GM03348 (cell line): ENCODE measurements at regions not wholly inside any gene's neighbourhood (a gene's known extent, or its start where the extent isn't known, plus 50 kb on each side); places are given as distances from the start of the nearest gene placed in this dataset.
A peak's percentile ranks its signal among the peaks of the same experiment; 100 is the strongest.

Source experiments
- DNase-seq: peaks from one replicate; pipeline ENCODE4 v3.0.0; 2012; ENCODE audit warnings: low spot score

GRCh38 chr20:63116412-63117106 is 99.4 kb downstream of the YTHDF1 start:
- DNase-seq: peak; percentile 75

- no peak for DNase-seq
These were observed 100.1 kb downstream of the YTHDF1 start for GRCh38 chr20:63115651-63116411.

DNA sequence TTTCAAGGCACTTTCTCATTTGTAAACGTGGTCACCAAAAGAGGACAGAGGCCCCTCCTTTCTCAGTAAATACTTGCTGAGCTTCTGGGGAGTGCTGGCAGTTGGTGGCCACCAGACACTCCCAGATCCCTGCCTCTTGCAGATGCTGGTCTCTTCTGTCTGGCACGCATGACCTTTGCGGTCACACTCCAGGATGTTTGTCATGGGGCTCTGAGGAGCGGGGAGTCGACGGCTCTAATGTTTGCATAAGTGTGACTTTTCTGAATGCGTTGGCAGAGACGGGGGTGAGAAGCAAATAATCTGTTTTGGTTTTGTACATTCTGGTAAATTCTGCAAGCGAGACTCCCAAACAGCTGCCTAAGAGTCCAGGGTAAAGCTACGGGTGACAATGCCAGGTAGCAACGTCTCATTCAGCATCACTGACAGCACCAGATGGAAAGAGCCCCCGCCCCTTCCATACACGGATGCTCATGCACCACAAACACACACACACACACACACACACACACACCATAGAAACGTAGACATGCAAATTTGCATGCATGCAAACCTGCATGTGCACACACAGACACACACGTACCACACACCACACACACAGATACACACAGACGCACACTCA is 101.1 kb downstream of the YTHDF1 start:
- DNase-seq: no peak

DNA sequence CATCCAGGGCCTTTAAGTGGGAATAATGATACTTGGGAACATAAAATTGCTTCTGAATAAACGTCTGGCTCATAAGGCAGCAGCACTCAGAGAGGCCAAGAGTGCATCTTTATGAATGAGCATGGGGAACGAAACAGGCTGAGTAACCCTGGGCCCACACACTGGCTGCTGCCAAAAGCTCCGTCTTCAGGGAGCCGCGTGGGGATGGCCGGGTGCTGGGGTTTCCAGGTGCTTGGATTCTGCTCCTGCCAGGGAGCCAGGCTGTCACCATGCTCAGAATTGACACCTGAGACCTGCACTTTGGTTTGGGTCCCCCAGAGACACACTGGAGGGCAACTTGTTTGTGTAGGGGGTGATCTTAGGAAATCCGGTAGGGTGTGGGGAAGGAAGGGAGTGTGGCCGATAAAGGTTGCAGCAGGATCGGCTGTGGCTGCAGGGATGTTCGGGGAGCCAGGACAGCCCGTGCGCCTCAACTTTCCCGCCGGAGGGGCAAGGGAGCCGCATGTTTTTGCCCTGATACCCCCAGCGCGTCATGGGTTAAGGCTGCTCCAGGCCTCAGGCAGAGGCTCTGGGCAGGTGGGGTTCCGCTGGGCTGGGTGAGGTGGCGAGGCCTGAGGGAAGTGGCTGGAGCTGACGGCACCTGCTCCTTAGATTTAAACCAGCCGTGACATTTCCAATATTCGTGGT is 101.8 kb downstream of the YTHDF1 start:
- no peak for DNase-seq

DNA sequence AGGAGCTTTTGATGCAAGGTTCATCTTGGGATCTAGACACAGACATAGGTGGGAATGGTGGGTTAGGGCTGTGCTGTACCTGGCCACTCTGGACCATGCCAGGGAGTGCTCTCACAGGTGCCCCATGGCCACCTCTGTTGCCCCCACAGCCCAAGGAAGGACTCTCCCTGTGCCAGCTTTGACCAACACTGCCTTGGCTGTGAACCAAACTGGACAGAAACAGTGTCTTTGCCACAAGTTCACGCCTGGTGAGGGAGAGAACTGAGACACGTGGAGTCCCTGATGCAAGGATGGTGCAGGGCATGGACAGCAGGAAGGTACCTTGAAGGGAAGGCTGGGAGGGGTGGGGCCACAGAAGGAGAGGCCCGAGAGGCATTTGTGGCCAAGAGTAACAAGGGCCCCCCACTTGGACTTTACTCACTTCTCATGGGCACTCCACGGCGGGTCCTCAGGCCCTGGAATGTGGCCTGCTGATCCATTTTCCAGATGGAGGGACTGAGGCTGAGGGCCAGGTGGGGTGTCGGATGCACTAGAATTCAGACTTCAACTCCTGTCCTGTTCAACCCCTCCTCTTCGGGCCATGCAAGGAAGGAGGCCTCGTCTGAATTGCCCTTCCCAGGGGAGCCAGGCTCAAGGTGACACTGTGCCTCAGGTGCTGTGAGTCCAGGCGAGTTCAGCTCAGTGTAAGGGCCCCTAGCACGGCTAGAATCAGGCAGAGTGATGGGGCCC is 103.3 kb downstream of the YTHDF1 start:
- no peak for DNase-seq

- DNase-seq: no peak
These were observed 101.5 kb upstream of the BHLHE23 start for GRCh38 chr20:63108247-63108646.

DNA sequence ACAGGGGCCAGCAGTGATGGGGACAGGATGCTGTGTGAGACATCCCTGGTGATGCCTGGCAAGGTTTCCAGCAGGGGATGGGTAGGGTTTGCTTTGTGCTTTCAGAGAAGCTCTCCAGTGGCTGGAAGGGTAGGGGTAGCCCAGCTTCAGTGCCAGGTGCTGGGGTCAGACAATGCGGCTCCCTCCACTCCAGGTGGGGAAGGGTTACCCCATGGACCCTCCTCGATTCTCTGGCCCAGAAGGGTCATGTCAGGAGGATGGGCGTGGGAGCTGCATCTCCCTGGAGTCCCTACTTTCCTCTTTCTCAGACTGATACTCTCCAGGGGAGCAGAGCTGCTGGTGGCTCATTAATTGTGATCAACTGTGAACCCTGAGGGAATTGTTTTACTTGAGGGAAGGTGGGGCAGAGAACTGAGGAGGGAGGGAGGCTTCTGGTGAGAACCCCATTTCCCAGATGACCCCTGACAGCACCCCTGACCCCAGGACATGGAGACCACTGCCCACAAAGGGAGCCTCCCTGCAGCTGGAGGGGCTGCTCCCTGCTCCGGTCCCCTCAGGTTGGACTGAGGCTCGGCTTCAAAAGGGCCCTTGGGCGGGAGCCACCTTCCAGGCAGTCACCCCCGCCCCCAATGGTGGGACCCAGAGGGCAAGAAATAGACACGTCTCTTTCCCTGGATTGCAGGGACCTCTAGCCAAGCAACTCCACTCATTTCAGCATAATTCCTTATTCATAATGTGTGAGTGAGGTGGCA is 100.9 kb upstream of the BHLHE23 start:
- DNase-seq: no peak

- no peak for DNase-seq
These were observed 100.1 kb upstream of the BHLHE23 start for GRCh38 chr20:63106765-63107448.

GRCh38 chr20:63106108-63106764 is 99.5 kb upstream of the BHLHE23 start:
- no peak for DNase-seq

GRCh38 chr20:63105211-63106107 is 98.7 kb upstream of the BHLHE23 start:
- DNase-seq: no peak

DNA sequence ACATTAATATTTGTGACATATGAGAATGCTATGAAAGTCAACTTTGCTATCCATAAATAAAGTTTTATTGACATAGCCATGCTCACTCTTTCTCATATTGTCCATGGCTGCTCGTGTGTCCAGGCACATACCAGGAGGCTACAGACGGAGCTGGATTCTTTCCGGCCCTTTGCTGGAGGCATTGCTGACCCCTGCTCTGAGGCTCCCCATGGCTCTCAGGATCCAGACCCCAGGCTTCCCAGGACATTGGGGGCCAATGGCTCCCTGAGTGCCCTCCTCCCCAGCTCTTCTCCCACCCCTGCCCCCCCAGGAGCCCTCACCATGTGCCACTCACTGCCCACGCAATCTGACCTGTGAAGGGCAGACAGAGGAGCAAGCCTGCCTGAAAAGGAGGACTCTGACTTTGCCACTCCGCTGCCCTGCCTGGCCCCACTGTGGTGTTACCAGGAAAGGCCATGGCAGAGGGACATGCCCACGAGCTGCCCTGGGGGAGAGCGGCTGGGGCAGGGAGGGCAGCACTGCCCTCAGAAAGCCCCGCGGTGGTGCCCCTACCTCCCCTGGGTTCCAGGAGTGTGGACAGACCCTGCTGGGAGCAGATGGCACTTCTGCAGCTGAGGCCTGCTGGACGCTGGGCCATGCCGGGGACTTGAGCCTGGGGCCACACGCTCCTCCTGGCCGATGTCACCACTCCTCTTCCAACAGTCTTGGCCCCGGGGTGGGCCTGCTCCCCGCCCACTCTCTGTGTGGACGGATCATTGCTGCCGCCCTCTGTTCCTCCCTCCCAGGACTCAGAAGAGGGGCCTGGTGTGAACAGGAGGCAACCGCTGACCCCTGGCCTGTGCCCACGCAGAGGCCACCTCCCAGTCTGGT is 97.8 kb upstream of the BHLHE23 start:
- DNase-seq: no peak

DNA sequence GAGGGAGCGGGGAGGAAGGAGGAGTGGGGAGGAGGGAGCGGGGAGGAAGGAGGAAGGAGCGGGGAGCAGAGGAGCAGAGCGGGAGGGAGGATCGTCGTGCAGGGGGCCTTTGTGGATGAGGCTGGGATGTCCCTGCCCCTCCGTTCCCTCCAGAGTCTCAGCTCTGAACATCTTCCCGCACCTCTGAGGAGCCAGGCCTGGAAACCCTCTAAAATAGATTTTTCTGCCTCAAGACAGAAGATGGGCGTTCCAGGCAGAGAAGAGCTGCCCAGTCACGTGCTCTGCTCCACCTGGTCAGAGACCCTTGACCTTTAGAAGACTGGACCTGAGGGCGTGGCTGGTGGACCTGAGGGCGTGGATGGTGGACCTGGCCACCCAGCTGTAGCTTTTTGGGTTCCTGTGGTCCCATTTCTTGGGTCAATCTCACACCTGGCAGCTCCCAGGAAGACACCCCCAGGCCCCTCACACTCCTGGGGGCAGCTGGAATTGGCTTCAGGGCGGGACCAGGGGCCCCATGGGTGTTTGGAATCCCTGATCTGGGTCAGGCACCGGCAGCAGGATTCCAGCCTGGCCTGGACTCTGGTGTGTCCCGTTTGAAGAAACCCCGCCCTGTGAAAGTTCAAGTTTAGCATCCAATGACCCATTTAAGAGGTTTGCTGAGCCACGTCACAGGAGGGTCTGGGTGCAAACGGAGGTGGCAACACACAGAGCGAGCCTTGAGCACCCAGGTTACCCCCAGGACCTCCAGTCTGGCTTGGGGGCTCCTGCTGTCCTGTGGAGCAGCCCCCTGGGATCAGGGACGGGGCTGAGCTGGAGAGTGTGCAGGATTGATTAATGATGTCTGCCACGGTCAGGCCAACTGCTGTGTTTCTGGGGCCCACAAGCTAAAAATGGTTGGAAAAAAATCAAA is 96.9 kb upstream of the BHLHE23 start:
- no peak for DNase-seq

GRCh38 chr20:63102721-63103375 is 96.1 kb upstream of the BHLHE23 start:
- DNase-seq: peak; percentile 88

DNA sequence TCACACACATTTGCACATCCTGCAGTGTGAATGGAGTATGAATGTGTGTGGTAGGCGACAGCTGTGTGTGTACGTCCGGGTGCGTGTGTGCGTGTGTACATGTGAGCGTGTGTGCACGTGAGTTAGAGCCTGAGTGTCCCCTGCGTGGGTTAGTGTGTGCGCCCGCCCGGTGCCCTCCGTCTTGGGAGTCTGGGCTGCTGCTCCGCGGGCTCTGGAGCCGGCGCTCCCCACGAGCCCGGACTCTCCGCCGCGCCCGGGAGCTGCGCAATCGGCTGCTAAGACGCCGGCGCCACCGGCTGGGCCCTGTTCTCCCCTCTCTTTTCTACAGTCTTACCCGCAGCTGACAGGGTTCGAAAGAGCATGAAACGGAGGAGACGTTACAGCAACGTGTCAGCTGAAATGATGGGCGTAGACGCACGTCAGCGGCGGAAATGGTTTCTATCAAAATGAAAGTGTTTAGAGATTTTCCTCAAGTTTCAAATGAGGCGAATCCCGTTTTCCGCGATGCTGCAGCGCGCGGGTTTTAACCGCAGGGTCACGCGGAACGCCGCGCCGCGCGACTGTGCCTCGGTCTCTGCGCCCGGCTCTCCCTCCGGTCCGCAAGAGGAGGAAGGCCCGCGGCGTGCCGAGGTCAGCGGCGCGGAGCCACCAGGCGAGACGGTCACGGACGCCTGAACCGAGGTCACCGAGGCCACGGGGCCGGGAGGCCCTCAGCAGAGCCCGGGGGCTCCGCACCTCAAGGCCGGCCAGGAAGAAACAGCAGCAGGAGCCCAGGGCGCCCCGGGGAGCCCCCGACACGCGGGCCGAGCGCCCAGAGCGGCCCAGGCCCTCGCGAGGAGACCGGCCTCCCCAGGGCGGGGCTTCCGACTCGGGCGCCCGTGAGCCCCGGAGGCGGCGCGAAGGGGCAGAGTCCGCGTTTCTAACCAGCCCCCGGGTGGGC is 95.3 kb upstream of the BHLHE23 start:
- DNase-seq: peak; percentile 85
